Fibroblast of skin of right quadriceps (primary cell): ENCODE measurements at regions not wholly inside any gene's neighbourhood (a gene's known extent, or its start where the extent isn't known, plus 50 kb on each side); places are given as distances from the start of the nearest gene placed in this dataset.

Experiments used
- DNase-seq: peaks from one replicate; pipeline ENCODE4 v3.0.0-alpha.2; 2013

GRCh38 chr1:104733866-104734265, 984.2 kb downstream of the AMY1C start:
- no peak for DNase-seq

- DNase-seq = no peak
Observed at GRCh38 chr1:104745875-104746274, 996.2 kb downstream of the AMY1C start.

- no peak for DNase-seq
Observed at GRCh38 chr1:104746994-104747393, 997.3 kb downstream of the AMY1C start.

- no peak for DNase-seq
Observed at GRCh38 chr1:104760017-104760416, 1010.3 kb downstream of the AMY1C start.

- DNase-seq = no peak
Observed at GRCh38 chr1:104761961-104762570, 1012.4 kb downstream of the AMY1C start.

GRCh38 chr1:104765085-104765484, 1015.4 kb downstream of the AMY1C start:
- DNase-seq = peak; percentile 33

GRCh38 chr1:104768466-104768865, 1018.8 kb downstream of the AMY1C start:
- DNase-seq = no peak

- peak; percentile 15 for DNase-seq
Observed at GRCh38 chr1:104780470-104781078, 1030.9 kb downstream of the AMY1C start.

- DNase-seq = no peak
Observed at GRCh38 chr1:104785575-104786187, 1036.0 kb downstream of the AMY1C start.

GRCh38 chr1:104787866-104788510, 1038.3 kb downstream of the AMY1C start:
- no peak for DNase-seq

GRCh38 chr1:104791030-104791429, 1041.3 kb downstream of the AMY1C start:
- DNase-seq = no peak

- DNase-seq = no peak
Observed at GRCh38 chr1:104794035-104794434, 1044.3 kb downstream of the AMY1C start.

GRCh38 chr1:104795931-104796330, 1046.2 kb downstream of the AMY1C start:
- DNase-seq = no peak

- no peak for DNase-seq
Observed at GRCh38 chr1:104797982-104798381, 1048.3 kb downstream of the AMY1C start.

- no peak for DNase-seq
Observed at GRCh38 chr1:104801344-104801743, 1051.6 kb downstream of the AMY1C start.

GRCh38 chr1:104804147-104804546, 1054.4 kb downstream of the AMY1C start:
- DNase-seq = no peak

GRCh38 chr1:104807590-104807989, 1057.9 kb downstream of the AMY1C start:
- DNase-seq = no peak

GRCh38 chr1:104825401-104825800, 1075.7 kb downstream of the AMY1C start:
- no peak for DNase-seq

GRCh38 chr1:104830534-104830933, 1080.8 kb downstream of the AMY1C start:
- DNase-seq = no peak

GRCh38 chr1:104852151-104852550, 1102.5 kb downstream of the AMY1C start:
- no peak for DNase-seq

GRCh38 chr1:104853276-104853675, 1103.6 kb downstream of the AMY1C start:
- no peak for DNase-seq

- no peak for DNase-seq
Observed at GRCh38 chr1:104854529-104854928, 1104.8 kb downstream of the AMY1C start.

GRCh38 chr1:104855550-104855949, 1105.9 kb downstream of the AMY1C start:
- DNase-seq = no peak

- DNase-seq = no peak
Observed at GRCh38 chr1:104856091-104856490, 1106.4 kb downstream of the AMY1C start.
